T-helper 2 cell (primary cell): ENCODE measurements at regions not wholly inside any gene's neighbourhood (a gene's known extent, or its start where the extent isn't known, plus 50 kb on each side); places are given as distances from the start of the nearest gene placed in this dataset.
"Not testable (repeated sequence)": the region's sequence is repeated elsewhere in the genome, so short reads cannot be mapped to it uniquely, and the experiment has no call there.

ENCODE experiments used
- DNase-seq, 5 experiments: peaks; one replicate each; pipeline versions ENCODE4 v3.0.0 to v3.0.0-alpha.2; 2012 to 2022

- DNase-seq, result no peak
These were observed 90.9 kb upstream of the DCN start for GRCh38 chr12:91273560-91273959.

GRCh38 chr12:91272461-91273063 lies 89.9 kb upstream of the DCN start:
- DNase-seq, result no peak

- DNase-seq, result no peak
These were observed 88.6 kb upstream of the DCN start for GRCh38 chr12:91271185-91271584.

- DNase-seq, result no peak
These were observed 84.4 kb upstream of the DCN start for GRCh38 chr12:91267039-91267438.

DNA sequence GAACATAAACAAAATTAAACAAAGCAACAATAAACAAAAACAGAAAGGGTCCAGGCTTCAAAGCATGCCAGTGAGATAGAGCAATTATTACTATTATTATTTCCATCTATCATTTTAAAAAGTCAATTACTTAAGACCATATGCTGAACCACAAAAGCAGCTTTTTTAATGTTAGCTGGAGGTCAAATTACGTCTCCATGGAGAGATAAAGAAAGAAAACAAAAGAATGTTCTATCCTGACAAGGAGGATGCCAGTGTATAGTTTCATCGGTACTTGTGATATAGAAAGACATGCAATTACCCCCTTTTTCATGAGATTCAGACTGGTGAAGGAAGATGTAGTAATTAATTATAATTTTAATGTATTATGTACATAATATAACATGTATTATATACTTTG lies 81.6 kb upstream of the DCN start:
- no peak for DNase-seq

- no peak for DNase-seq
These were observed 79.4 kb upstream of the DCN start for GRCh38 chr12:91261820-91262676.

DNA sequence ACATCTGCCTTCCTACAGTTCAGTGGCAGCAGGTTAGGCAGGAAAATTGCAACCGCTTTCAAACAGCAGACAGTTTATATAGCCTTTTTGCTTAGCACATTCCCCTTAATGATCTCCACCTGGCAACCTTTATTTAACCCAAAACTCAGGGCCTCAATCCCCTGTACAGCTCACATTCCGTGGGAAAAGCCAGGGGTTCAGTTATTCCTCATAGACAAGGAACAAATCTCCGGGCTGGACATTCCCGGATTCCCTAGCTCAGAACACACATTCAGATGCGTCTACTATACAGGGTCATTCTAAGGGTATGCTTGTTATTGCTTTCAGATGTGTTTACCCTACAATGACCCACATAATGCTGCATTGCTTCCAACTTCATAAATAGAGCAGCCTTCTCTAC lies 73.8 kb upstream of the DCN start:
- no peak for DNase-seq

- DNase-seq, result no peak
These were observed 69.7 kb upstream of the DCN start for GRCh38 chr12:91252341-91252740.

- no peak for DNase-seq
These were observed 67.7 kb upstream of the DCN start for GRCh38 chr12:91250273-91250665.

- DNase-seq, result no peak
These were observed 67.1 kb upstream of the DCN start for GRCh38 chr12:91249518-91250272.

DNA sequence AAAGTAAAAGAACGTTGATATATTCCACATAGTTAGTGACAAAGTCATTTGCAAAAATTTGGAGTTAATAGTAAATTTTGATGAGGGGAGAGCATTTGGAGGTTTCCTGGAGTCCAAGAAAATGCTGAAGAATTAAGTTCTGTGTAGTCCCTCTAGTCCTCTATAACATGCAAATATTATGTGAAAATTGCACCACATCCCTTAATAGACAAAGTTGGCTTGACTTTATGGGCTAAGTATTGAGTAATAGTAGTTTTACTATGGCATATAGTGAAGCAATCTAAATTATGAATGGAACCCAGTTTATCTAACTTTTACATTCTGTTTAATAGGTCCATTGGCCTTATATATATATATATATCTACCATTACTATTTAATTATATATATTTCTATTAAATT lies 66.4 kb upstream of the DCN start:
- DNase-seq, result no peak

DNA sequence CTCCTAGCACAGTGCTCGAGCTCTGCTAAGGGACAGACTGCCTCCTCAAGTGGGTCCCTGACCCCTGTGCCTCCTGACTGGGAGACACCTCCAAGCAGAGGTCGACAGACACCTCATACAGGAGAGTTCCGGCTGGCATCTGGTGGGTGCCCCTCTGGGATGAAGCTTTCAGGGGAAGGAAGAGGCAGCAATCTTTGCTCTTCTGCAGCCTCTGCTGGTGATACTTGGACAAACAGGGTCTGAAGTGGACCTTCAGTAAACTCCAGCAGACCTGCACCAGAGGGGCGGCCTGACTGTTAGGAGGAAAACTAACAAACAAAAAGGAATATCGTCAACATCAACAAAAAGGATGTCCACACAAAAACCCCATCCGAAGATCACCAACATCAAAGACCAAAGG lies 60.6 kb upstream of the DCN start:
- DNase-seq, result not testable (repeated sequence)

GRCh38 chr12:91241756-91242155 lies 59.1 kb upstream of the DCN start:
- DNase-seq, result no peak

DNA sequence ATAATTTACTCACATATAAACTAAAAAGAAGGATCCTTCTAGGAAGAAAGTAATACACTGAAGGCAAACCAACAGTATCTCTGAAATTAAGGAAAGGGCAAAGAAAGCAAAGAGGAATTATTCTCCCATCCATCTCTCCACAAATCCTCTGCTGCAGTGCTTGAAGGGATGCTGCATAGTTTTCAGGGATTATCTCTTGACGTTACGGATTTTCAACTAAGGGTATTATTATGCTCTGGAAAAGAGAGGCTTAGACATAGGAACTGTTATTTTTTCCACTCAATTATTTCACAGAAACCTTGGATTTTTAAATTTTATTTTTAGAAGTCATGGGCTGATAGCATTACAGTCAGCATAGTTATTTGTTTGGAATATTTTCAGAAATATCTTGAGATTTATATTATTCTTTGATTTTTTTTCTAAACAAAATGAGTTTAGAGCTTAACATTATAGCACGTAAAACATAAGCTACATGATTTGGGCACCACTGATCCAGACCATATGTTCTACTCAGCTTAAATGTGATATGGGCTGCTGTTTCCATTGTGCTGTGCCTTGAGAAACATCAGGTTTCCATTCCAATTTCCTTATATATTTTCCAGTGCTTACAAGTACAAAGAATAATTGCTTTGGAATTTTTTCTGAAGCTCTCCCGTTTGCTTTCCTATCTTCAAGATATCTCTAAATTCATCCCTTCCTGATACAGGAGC lies 57.9 kb upstream of the DCN start:
- no peak for DNase-seq

DNA sequence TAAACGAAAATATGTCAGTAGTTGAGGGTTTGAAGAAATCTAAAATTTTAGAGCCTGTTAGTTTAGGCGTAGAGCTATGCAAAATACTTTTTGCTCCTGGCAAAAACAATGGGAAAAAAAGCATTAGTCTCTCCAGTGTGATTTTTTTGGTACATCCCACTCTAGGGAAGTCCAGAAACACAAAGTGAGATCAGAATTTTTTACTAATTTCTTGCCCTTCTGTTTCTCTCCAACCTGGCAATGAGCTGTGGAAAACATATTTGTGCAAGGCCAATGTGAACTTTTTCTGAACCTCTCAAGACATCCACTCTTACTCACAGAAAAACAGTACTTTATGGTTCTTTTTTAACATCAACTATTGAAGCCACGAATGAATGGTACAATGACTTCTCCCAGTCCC lies 56.9 kb upstream of the DCN start:
- no peak for DNase-seq
